HCT116 (cell line): ENCODE measurements at regions not wholly inside any gene's neighbourhood (a gene's known extent, or its start where the extent isn't known, plus 50 kb on each side); places are given as distances from the start of the nearest gene placed in this dataset.
"Not testable (repeated sequence)": the region's sequence is repeated elsewhere in the genome, so short reads cannot be mapped to it uniquely, and the experiment has no call there.

Experiments
- ATAC-seq: fragments of 200-7000 bp; cut with Tn5 transposase; 2 replicates; pipeline ENCODE4 v1.9.1; 2020; ENCODE audit warnings: mild to moderate bottlenecking, moderate library complexity
- BruUV-seq: library from RNA; stranded (reverse); fragments of 400-500 nt; replicated peaks from 2 replicates; lab custom pipeline; 2021; lab: Mats Ljungman, UMichigan
- CTCF ChIA-PET: fragments of 300-600 bp; sonication (Branson Sonifier 250); formaldehyde crosslinking; loops from one replicate; lab custom pipeline; 2021; ENCODE audit warnings: antibody characterized with exemption; lab: Charles Lee
- POLR2A ChIA-PET: fragments of 300-600, 350-600 bp; sonication (Branson Sonifier 250); formaldehyde crosslinking; loops from one replicate; lab custom pipeline; 2021; ENCODE audit warnings: antibody characterized with exemption; lab: Charles Lee
- RAD21 ChIA-PET, 2 experiments: fragments of 300-600 bp; sonication (Branson Sonifier 250); formaldehyde crosslinking; loops; one replicate each; lab custom pipeline; 2023; ENCODE audit warnings: low total read pairs in 2 of 2; ENCODE audit not compliant: uncharacterized antibody in 2 of 2, unreplicated experiment in 2 of 2, low non-redundant PET in 1 of 2; lab: Charles Lee
- DNase-seq: peaks from one replicate; pipeline ENCODE4 v3.0.0-alpha.2; 2010; ENCODE audit warnings: low read depth, low spot score
- H2AFZ ChIP-seq: fragments of 200-600 bp; shearing (Covaris generic), sonication (generic); 2 replicates; pipeline ENCODE4 v1.6.1; 2017; ENCODE audit warnings: low read depth, mixed run types, mixed read lengths, antibody characterized with exemption, low read length; ENCODE audit not compliant: poor library complexity, severe bottlenecking
- H3K27ac ChIP-seq: 2 replicates; pipeline ENCODE4 v1.5.1; 2012; ENCODE audit warnings: low read depth, low read length
- H3K27me3 ChIP-seq: fragments of 200-600 bp; sonication (generic); 2 replicates; pipeline ENCODE4 v1.6.1; 2016; ENCODE audit warnings: mixed run types, low read length, mixed read lengths; ENCODE audit not compliant: insufficient read depth
- H3K36me3 ChIP-seq, 2 experiments: fragments of 200-500 bp in 1 of 2; fragments of 200-600 bp in 1 of 2; sonication (Bioruptor generic) in 1 of 2; sonication (generic) in 1 of 2; 2 replicates each; pipeline versions ENCODE4 v1.5.1 to v1.6.1; 2014 to 2016; ENCODE audit warnings: low read length in 2 of 2, inconsistent platforms in 1 of 2, mixed read lengths in 1 of 2, mixed run types in 1 of 2; ENCODE audit not compliant: insufficient read depth in 2 of 2, control insufficient read depth in 1 of 2
- H3K4me1 ChIP-seq, 2 experiments: fragments of 200-600 bp in 1 of 2; sonication (generic) in 1 of 2; 2 replicates each; pipeline versions ENCODE4 v1.5.1 to v1.6.1; 2012 to 2017; ENCODE audit warnings: low read length in 2 of 2, inconsistent platforms in 1 of 2, mild to moderate bottlenecking in 1 of 2, mixed read lengths in 1 of 2, mixed run types in 1 of 2, moderate library complexity in 1 of 2; ENCODE audit not compliant: insufficient read depth in 2 of 2, control insufficient read depth in 1 of 2
- H3K4me2 ChIP-seq: fragments of 200-600 bp; sonication (generic); 2 replicates; pipeline ENCODE4 v1.6.1; 2017; ENCODE audit warnings: mixed run types, low read length, mixed read lengths
- H3K4me3 ChIP-seq, 2 experiments: fragments of 200-600 bp in 1 of 2; sonication (generic) in 1 of 2; replicated peaks in 1 of 2; 2 replicates each; pipeline ENCODE4 v1.5.1; 2011 to 2016; ENCODE audit warnings: low read length in 2 of 2, control low read depth in 1 of 2, low read depth in 1 of 2, mild to moderate bottlenecking in 1 of 2, mixed read lengths in 1 of 2, mixed run types in 1 of 2
- H3K79me2 ChIP-seq: fragments of 200-600 bp; sonication (generic); 2 replicates; pipeline ENCODE4 v1.6.1; 2017; ENCODE audit warnings: mild to moderate bottlenecking, mixed run types, low read length, moderate library complexity, mixed read lengths; ENCODE audit not compliant: insufficient read depth
- H3K9ac ChIP-seq: fragments of 200-600 bp; sonication (generic); 2 replicates; pipeline ENCODE4 v1.6.1; 2016; ENCODE audit warnings: low read length, mixed read lengths
- H3K9me2 ChIP-seq: fragments of 200-600 bp; sonication (generic), shearing (Covaris generic); 2 replicates; pipeline ENCODE4 v1.6.1; 2017; ENCODE audit warnings: mixed run types, mild to moderate bottlenecking, moderate library complexity; ENCODE audit not compliant: insufficient read depth
- H3K9me3 ChIP-seq, 2 experiments: fragments of 200-500 bp in 1 of 2; fragments of 200-600 bp in 1 of 2; sonication (Bioruptor generic) in 1 of 2; sonication (generic) in 1 of 2; 2 replicates each; pipeline ENCODE4 v1.6.1; 2014 to 2017; ENCODE audit warnings: low read length in 2 of 2, mixed read lengths in 2 of 2, inconsistent platforms in 1 of 2, low read depth in 1 of 2, mild to moderate bottlenecking in 1 of 2, mixed run types in 1 of 2, moderate library complexity in 1 of 2; ENCODE audit not compliant: control insufficient read depth in 1 of 2, insufficient read depth in 1 of 2
- H4K20me1 ChIP-seq: fragments of 200-600 bp; sonication (generic), shearing (Covaris generic); 2 replicates; pipeline ENCODE4 v1.6.1; 2017; ENCODE audit warnings: mixed run types, mild to moderate bottlenecking, moderate library complexity; ENCODE audit not compliant: insufficient read depth
- CEBPB ChIP-seq: IDR thresholded peaks from 2 replicates; pipeline ENCODE4 v1.6.1; 2012; ENCODE audit warnings: low read depth
- ELF1 ChIP-seq: IDR thresholded peaks from 2 replicates; pipeline ENCODE4 v1.6.1; 2012; ENCODE audit warnings: low read depth, borderline replicate concordance
- EZH2 ChIP-seq: fragments of 200-600 bp; sonication (generic); IDR thresholded peaks from 2 replicates; pipeline ENCODE4 v1.6.1; 2017; ENCODE audit warnings: antibody characterized with exemption, mixed run types
- EZH2phosphoT487 ChIP-seq: fragments of 200-600 bp; IDR thresholded peaks from 2 replicates; pipeline ENCODE4 v1.6.1; 2018; ENCODE audit warnings: antibody characterized with exemption, borderline replicate concordance
- FOSL1 ChIP-seq: IDR thresholded peaks from 2 replicates; pipeline ENCODE4 v1.6.1; 2012; ENCODE audit warnings: low read depth
- JUND ChIP-seq: IDR thresholded peaks from 2 replicates; pipeline ENCODE4 v1.6.1; 2012
- RAD21 ChIP-seq: IDR thresholded peaks from 2 replicates; pipeline ENCODE4 v1.6.1; 2012; ENCODE audit warnings: low read depth, mild to moderate bottlenecking
- SRF ChIP-seq: IDR thresholded peaks from 2 replicates; pipeline ENCODE4 v1.6.1; 2012; ENCODE audit warnings: low read depth
- ZFX ChIP-seq: fragments of 450-650 bp; IDR thresholded peaks from 2 replicates; pipeline ENCODE4 v1.6.1; 2017
- intact Hi-C: fragments of 100-400 bp; cut with micrococcal nuclease; formaldehyde crosslinking; loops from 2 replicates; pipeline ENCODE4 v1.10.0; 2022

DNA sequence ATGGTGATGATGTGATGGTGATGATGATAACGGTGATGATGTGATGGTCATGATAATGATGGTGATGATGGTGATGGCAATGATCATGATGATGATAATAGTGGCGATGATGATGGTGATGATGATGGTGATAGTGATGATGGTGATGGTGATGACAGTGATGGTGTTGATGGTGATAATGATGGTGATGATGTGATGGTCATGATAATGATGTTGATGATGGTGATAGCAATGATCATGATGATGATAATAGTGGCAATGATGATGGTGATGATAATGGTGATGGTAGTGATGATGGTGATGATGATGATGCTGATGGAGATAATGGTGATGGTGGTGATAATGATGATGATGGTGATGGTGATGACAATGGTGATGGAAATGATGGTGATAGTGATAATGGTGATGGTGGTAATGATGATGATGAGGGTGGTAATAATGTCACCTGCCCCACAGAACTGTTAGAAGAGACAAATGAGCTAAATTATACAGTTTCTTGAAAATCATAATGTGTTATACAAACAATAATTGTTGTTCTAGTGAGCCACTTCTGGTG lies 289.9 kb downstream of the ASMT start:
- Histone ChIP-seq H4K20me1 (no peaks in the 10 kb centered on the region), H3K4me3 (no peak overlapping the region), H3K9ac (no peak overlapping the region), H3K27me3 (no peaks in the 10 kb centered on the region), H3K79me2 (no peaks in the 10 kb centered on the region), H3K36me3 (no peaks in the 10 kb centered on the region), H3K4me1 (peaks cover 14 to 23% of the 10 kb centered on the region in 2 experiments), H3K27ac (no peak overlapping the region), H2AFZ (no peak overlapping the region), H3K4me2 (no peak overlapping the region), H3K9me3 (no peaks in the 10 kb centered on the region), H3K9me2 (no peaks in the 10 kb centered on the region)
- intact Hi-C loops: no loop called here
- TF ChIP-seq CEBPB (no peak), ELF1 (no peak), ZFX (no peak), EZH2 (no peak), RAD21 (no peak)
- ChIA-PET CTCF (no interaction called here), POLR2A (no interaction called here), RAD21 (no interaction called here)
- no peak for DNase-seq
- ATAC-seq: no peak
- no TSS peak for BruUV-seq

DNA sequence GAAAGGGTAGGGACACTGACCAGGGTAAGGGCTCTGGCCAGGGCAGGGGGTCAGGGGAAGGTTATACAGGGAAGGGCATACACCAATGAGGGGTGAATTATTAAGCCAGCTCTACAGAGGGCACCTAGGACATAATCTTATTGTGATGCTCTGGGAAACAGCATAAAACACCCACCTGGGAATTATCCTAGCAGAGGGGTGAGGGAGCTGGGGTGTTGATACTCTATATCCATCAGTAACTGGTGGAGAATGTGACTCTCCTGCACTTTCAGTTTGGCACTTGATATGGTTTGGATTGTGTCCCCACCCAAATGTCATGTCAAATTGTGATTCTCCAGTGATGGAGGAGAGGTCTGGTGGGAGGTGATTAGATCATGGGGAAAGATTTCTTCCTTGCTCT lies 291.2 kb downstream of the ASMT start:
- ATAC-seq (no peak), DNase-seq (no peak)
- Histone ChIP-seq H3K4me3 (no peak overlapping the region), H3K36me3 (no peaks in the 10 kb centered on the region), H3K9me2 (no peaks in the 10 kb centered on the region), H3K4me1 (peaks cover 14 to 23% of the 10 kb centered on the region in 2 experiments), H3K9me3 (no peaks in the 10 kb centered on the region), H2AFZ (no peak overlapping the region), H3K4me2 (no peak overlapping the region), H3K27ac (no peak overlapping the region), H4K20me1 (no peaks in the 10 kb centered on the region), H3K27me3 (no peaks in the 10 kb centered on the region), H3K79me2 (no peaks in the 10 kb centered on the region), H3K9ac (no peak overlapping the region)
- ChIA-PET CTCF (no interaction called here), RAD21 (no interaction called here), POLR2A (no interaction called here)
- no peak for TF ChIP-seq FOSL1
- TF ChIP-seq SRF: no peak
- TF ChIP-seq EZH2phosphoT487: no peak
- TF ChIP-seq JUND: no peak
- intact Hi-C loops: no loop called here
- no TSS peak for BruUV-seq

DNA sequence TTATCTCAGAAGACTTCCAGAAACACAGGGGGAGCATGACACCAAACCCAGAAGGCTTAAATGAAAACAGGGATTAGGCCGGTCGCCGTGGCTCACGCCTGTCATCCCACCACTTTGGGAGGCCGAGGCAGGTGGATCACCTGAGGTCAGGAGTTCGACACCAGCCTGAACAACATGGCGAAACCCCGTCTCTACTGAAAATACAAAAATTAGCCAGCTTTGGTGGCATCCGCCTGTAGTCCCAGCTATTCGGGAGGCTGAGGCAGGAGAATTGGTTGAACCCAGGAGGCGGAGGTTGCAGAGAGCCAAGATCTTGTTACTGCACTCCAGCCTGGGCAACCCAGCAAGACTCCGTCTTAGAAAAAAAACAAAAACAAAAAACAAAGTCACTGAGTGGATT lies 294.1 kb downstream of the ASMT start:
- RAD21 ChIA-PET, H3K4me1 ChIP-seq, H3K9me3 ChIP-seq, BruUV-seq, H3K9ac ChIP-seq, H3K79me2 ChIP-seq, H3K27ac ChIP-seq, H3K4me2 ChIP-seq, DNase-seq, intact Hi-C loops, CTCF ChIA-PET, H3K4me3 ChIP-seq, H3K9me2 ChIP-seq, H2AFZ ChIP-seq, H3K36me3 ChIP-seq, H4K20me1 ChIP-seq, ATAC-seq, H3K27me3 ChIP-seq, POLR2A ChIA-PET: not testable (repeated sequence)
